Motor neuron (in vitro differentiated cells): ENCODE measurements at regions not wholly inside any gene's neighbourhood (a gene's known extent, or its start where the extent isn't known, plus 50 kb on each side); places are given as distances from the start of the nearest gene placed in this dataset.
"Not testable (repeated sequence)": the region's sequence is repeated elsewhere in the genome, so short reads cannot be mapped to it uniquely, and the experiment has no call there.

Experiments
- ATAC-seq, 8 experiments: fragments of 200-7000 bp; cut with Tn5 transposase; replicated peaks in 6 of 8; 2 replicates each; pipeline ENCODE4 v1.8.0; 2021; ENCODE audit warnings: mild to moderate bottlenecking in 8 of 8, moderate library complexity in 8 of 8
- H3K27ac ChIP-seq, 2 donors: fragments of 250-450 bp; sonication (Bioruptor Pico); 2 replicates each; pipeline ENCODE4 v1.9.0; 2021; ENCODE audit warnings: antibody characterized with exemption in 2 of 2, mild to moderate bottlenecking in 2 of 2, moderate library complexity in 1 of 2
- H3K4me1 ChIP-seq, 2 donors: fragments of 250-450 bp; sonication (Bioruptor Pico); replicated peaks in 1 of 2; 2 replicates each; pipeline ENCODE4 v1.6.1; 2021; ENCODE audit warnings: antibody characterized with exemption in 2 of 2, mild to moderate bottlenecking in 2 of 2, moderate library complexity in 1 of 2
- H3K4me3 ChIP-seq, 5 donors: fragments of 250-450 bp; sonication (Bioruptor Pico); 2 replicates each; pipeline ENCODE4 v1.9.0; 2021; ENCODE audit warnings: antibody characterized with exemption in 5 of 5, mild to moderate bottlenecking in 5 of 5, moderate library complexity in 4 of 5
- WGBS, 10 experiments: fragments of 450-650 bp; shearing (Covaris generic); methylation state at CpG; one replicate each; pipeline ENCODE4 v1.0.0; 2022; 5-methylcytosine and 5-hydroxymethylcytosine counted together
- in situ Hi-C, 9 experiments: fragments of 400-800 bp; cut with MboI; loops; one replicate each; pipeline ENCODE4 v1.15.0; 2021; ENCODE audit warnings: low sequenced_read_pairs in 9 of 9, low pct_unique_long_range_greater_than_20kb in 2 of 9; ENCODE audit not compliant: unreplicated experiment in 9 of 9

GRCh38 chr11:86177302-86177701, 67.3 kb upstream of the EED start:
- ATAC-seq, result no peak
- in situ Hi-C loops, result no loop called here
- no peak overlapping the region for H3K4me3 ChIP-seq
- H3K27ac ChIP-seq, result no peak overlapping the region
- H3K4me1 ChIP-seq, result no peaks in the 10 kb centered on the region

- H3K27ac ChIP-seq, result no peak overlapping the region
- WGBS, 10 experiments, result 34 to 91% (median 82%) methylated on average over 1 to 4 of the region's 4 CpGs
- H3K4me3 ChIP-seq, result no peak overlapping the region
- in situ Hi-C loops, result no loop called here
- H3K4me1 ChIP-seq, result no peaks in the 10 kb centered on the region
- peak in 5 of 8 experiments; percentile 32 to 90 (median 63) for ATAC-seq
Measured at GRCh38 chr11:86176165-86176884, 68.2 kb upstream of the EED start.

GRCh38 chr11:86175626-86176025, 68.9 kb upstream of the EED start:
- Histone ChIP-seq H3K4me1 (no peaks in the 10 kb centered on the region), H3K27ac (no peak overlapping the region), H3K4me3 (no peak overlapping the region)
- ATAC-seq, result no peak
- 40 to 100% (median 100%) methylated on average over 1 to 2 of the region's 2 CpGs; no CpG with 5 or more reads in 5 of the 10 experiments for WGBS, 10 experiments
- in situ Hi-C loops, result no loop called here

- Histone ChIP-seq H3K27ac (no peak overlapping the region), H3K4me1 (no peaks in the 10 kb centered on the region), H3K4me3 (no peak overlapping the region)
- ATAC-seq, result no peak
- 67 to 100% (median 100%) methylated on average over 1 of the region's 1 CpG; no CpG with 5 or more reads in 3 of the 10 experiments for WGBS, 10 experiments
- in situ Hi-C loops, result no loop called here
Measured at GRCh38 chr11:86175191-86175590, 69.4 kb upstream of the EED start.

GRCh38 chr11:86174101-86175046, 70.2 kb upstream of the EED start:
- peak in 2 of 8 experiments; percentile 82 to 91 for ATAC-seq
- WGBS, 10 experiments, result 9 to 97% (median 89%) methylated on average over 2 to 6 of the region's 8 CpGs; no CpG with 5 or more reads in 3 of the 10 experiments
- Histone ChIP-seq H3K4me3 (no peak overlapping the region), H3K4me1 (no peaks in the 10 kb centered on the region), H3K27ac (no peak overlapping the region)
- in situ Hi-C loops, result no loop called here

GRCh38 chr11:86172894-86173293, 71.7 kb upstream of the EED start:
- no peak overlapping the region for H3K27ac ChIP-seq
- no peak for ATAC-seq
- H3K4me1 ChIP-seq, result no peaks in the 10 kb centered on the region
- in situ Hi-C loops, result no loop called here
- H3K4me3 ChIP-seq, result no peak overlapping the region
- WGBS, 10 experiments, result 71 to 100% (median 100%) methylated on average over 1 of the region's 1 CpG; no CpG with 5 or more reads in 4 of the 10 experiments

GRCh38 chr11:86171627-86172026, 72.9 kb upstream of the EED start:
- WGBS, 10 experiments, result 60 to 88% (median 66%) methylated on average over 1 to 4 of the region's 4 CpGs; no CpG with 5 or more reads in 6 of the 10 experiments
- H3K4me3 ChIP-seq, result no peak overlapping the region
- no peak for ATAC-seq
- H3K4me1 ChIP-seq, result no peaks in the 10 kb centered on the region
- in situ Hi-C loops, result no loop called here
- no peak overlapping the region for H3K27ac ChIP-seq

- in situ Hi-C loops, result no loop called here
- Histone ChIP-seq H3K27ac (no peak overlapping the region), H3K4me3 (no peak overlapping the region), H3K4me1 (no peaks in the 10 kb centered on the region)
- 71 to 100% (median 87%) methylated on average over 1 to 4 of the region's 4 CpGs; no CpG with 5 or more reads in 2 of the 10 experiments for WGBS, 10 experiments
- no peak for ATAC-seq
Measured at GRCh38 chr11:86167499-86168164, 76.9 kb upstream of the EED start.

GRCh38 chr11:86166287-86166686, 78.3 kb upstream of the EED start:
- H3K27ac ChIP-seq, ATAC-seq, in situ Hi-C loops, H3K4me1 ChIP-seq, H3K4me3 ChIP-seq: not testable (repeated sequence)
- 75 to 100% (median 96%) methylated on average over 1 of the region's 1 CpG; no CpG with 5 or more reads in 4 of the 10 experiments for WGBS, 10 experiments

GRCh38 chr11:86164106-86164505, 80.4 kb upstream of the EED start:
- H3K4me1 ChIP-seq, result no peaks in the 10 kb centered on the region
- ATAC-seq, result no peak
- no peak overlapping the region for H3K4me3 ChIP-seq
- 63 to 100% (median 92%) methylated on average over 1 to 2 of the region's 2 CpGs; no CpG with 5 or more reads in 1 of the 10 experiments for WGBS, 10 experiments
- no peak overlapping the region for H3K27ac ChIP-seq
- in situ Hi-C loops, result no loop called here

- in situ Hi-C loops, H3K27ac ChIP-seq, H3K4me3 ChIP-seq, H3K4me1 ChIP-seq: not testable (repeated sequence)
- peak in 1 of 8 experiments; percentile 40 for ATAC-seq
- WGBS, 10 experiments, result 75 to 100% (median 80%) methylated on average over 1 to 4 of the region's 6 CpGs; no CpG with 5 or more reads in 3 of the 10 experiments
Measured at GRCh38 chr11:86163221-86163876, 81.2 kb upstream of the EED start.

GRCh38 chr11:86162239-86162638, 82.3 kb upstream of the EED start:
- ATAC-seq, result peak in 3 of 8 experiments; percentile 47 to 97 (median 95)
- in situ Hi-C loops, result no loop called here
- 0 to 75% (median 58%) methylated on average over 1 of the region's 1 CpG; no CpG with 5 or more reads in 6 of the 10 experiments for WGBS, 10 experiments
- no peak overlapping the region for H3K4me3 ChIP-seq
- no peaks in the 10 kb centered on the region for H3K4me1 ChIP-seq
- no peak overlapping the region for H3K27ac ChIP-seq
